Gastrocnemius medialis (tissue), 4 donors: ENCODE measurements at regions not wholly inside any gene's neighbourhood (a gene's known extent, or its start where the extent isn't known, plus 50 kb on each side); places are given as distances from the start of the nearest gene placed in this dataset.
"Not testable (repeated sequence)": the region's sequence is repeated elsewhere in the genome, so short reads cannot be mapped to it uniquely, and the experiment has no call there.

Source experiments
- ATAC-seq, 2 donors: fragments of 150-250 bp; one replicate each; pipeline ENCODE4 v1.9.1; 2016
- DNase-seq, 2 donors: peaks; one replicate each; pipeline ENCODE4 v3.0.0-alpha.2; 2019
- H3K27ac ChIP-seq, 4 donors: fragments of 200-600 bp; sonication (generic); 1 replicate in 1 of 4; 2 replicates in 3 of 4; pipeline ENCODE4 v1.5.1; 2016 to 2018; ENCODE audit warnings: mild to moderate bottlenecking in 2 of 4, moderate library complexity in 1 of 4
- H3K27me3 ChIP-seq, 3 donors: fragments of 200-600 bp; sonication (generic) in 2 of 3; 1 replicate in 1 of 3; 2 replicates in 2 of 3; pipeline versions ENCODE4 v1.5.1 to v1.6.0; 2016 to 2019; ENCODE audit warnings: mild to moderate bottlenecking in 1 of 3, moderate library complexity in 1 of 3
- H3K36me3 ChIP-seq, 2 donors: fragments of 200-600 bp; sonication (generic) in 1 of 2; one replicate each; pipeline ENCODE4 v1.5.1; 2017 to 2018
- H3K4me1 ChIP-seq, 2 donors: fragments of 200-600 bp; sonication (generic) in 1 of 2; one replicate each; pipeline ENCODE4 v1.5.1; 2016 to 2017; ENCODE audit warnings: mild to moderate bottlenecking in 2 of 2
- H3K4me3 ChIP-seq, 4 donors: fragments of 200-600 bp; sonication (generic) in 3 of 4; 1 replicate in 1 of 4; 2 replicates in 3 of 4; pipeline ENCODE4 v1.5.1; 2016 to 2019; ENCODE audit warnings: mild to moderate bottlenecking in 2 of 4
- H3K9me3 ChIP-seq, 3 donors: fragments of 200-600 bp; sonication (generic) in 2 of 3; 1 replicate in 1 of 3; 2 replicates in 2 of 3; pipeline ENCODE4 v1.5.1; 2016 to 2019
- CTCF ChIP-seq, 5 experiments: fragments of 450-650 bp in 3 of 5; fragments of 200-600 bp in 2 of 5; sonication (generic) in 2 of 5; IDR thresholded peaks in 4 of 5; conservative IDR thresholded peaks in 1 of 5; 1 replicate in 4 of 5; 2 replicates in 1 of 5; pipeline ENCODE4 v1.5.1; 2016 to 2019; ENCODE audit warnings: antibody characterized with exemption in 5 of 5, mild to moderate bottlenecking in 3 of 5, moderate library complexity in 3 of 5
- POLR2A ChIP-seq, 2 donors: fragments of 450-650 bp; IDR thresholded peaks; one replicate each; pipeline ENCODE4 v1.6.1; 2017; ENCODE audit warnings: antibody characterized with exemption in 2 of 2, mild to moderate bottlenecking in 2 of 2, moderate library complexity in 2 of 2
- in situ Hi-C, 4 donors: fragments of 200-750 bp; cut with MboI; loops; one replicate each; pipeline versions ENCODE4 v1.15.0 to v1.8.0; 2017; ENCODE audit warnings: low sequenced_read_pairs in 4 of 4
- intact Hi-C: fragments of 100-400 bp; cut with DNase I; formaldehyde crosslinking; loops from one replicate; pipeline ENCODE4 v1.15.1; 2023; ENCODE audit warnings: low total_unique reads

GRCh38 chr7:132002343-132002968, 446.0 kb upstream of the PODXL start:
- H3K27me3 ChIP-seq, result no peaks in the 10 kb centered on the region
- no peaks in the 10 kb centered on the region for H3K36me3 ChIP-seq
- in situ Hi-C loops (no loop called here), intact Hi-C loops (loop anchor here (10.0 kb wide), 1 partner anchor 142 kb away; no protein-coding TSS in a partner anchor)
- H3K9me3 ChIP-seq, result no peaks in the 10 kb centered on the region
- H3K4me1 ChIP-seq, result no peaks in the 10 kb centered on the region
- H3K27ac ChIP-seq, result no peak overlapping the region
- no peak for ATAC-seq
- DNase-seq, result no peak
- no peak for TF ChIP-seq CTCF (IDR thresholded peaks at IDR 0.05 in 4 of 5, conservative IDR thresholded peaks at IDR 0.05 in 1 of 5)
- no peak for TF ChIP-seq POLR2A (IDR thresholded peaks at IDR 0.05)
- no peak overlapping the region for H3K4me3 ChIP-seq

GRCh38 chr7:132001146-132001545, 444.7 kb upstream of the PODXL start:
- Histone ChIP-seq H3K9me3 (no peaks in the 10 kb centered on the region), H3K27ac (no peak overlapping the region), H3K4me3 (no peak overlapping the region), H3K27me3 (no peaks in the 10 kb centered on the region), H3K36me3 (no peaks in the 10 kb centered on the region), H3K4me1 (no peaks in the 10 kb centered on the region)
- in situ Hi-C loops, result no loop called here
- ATAC-seq, result no peak
- intact Hi-C loops, result loop anchor here (10.0 kb wide), 1 partner anchor 144 kb away; no protein-coding TSS in a partner anchor
- DNase-seq, result no peak
- TF ChIP-seq CTCF (IDR thresholded peaks at IDR 0.05 in 4 of 5, conservative IDR thresholded peaks at IDR 0.05 in 1 of 5), result no peak

GRCh38 chr7:131999193-131999592, 442.8 kb upstream of the PODXL start:
- intact Hi-C loops (no loop called here), in situ Hi-C loops (no loop called here)
- Histone ChIP-seq H3K4me3 (no peak overlapping the region), H3K9me3 (no peaks in the 10 kb centered on the region), H3K27ac (no peak overlapping the region), H3K36me3 (no peaks in the 10 kb centered on the region), H3K4me1 (no peaks in the 10 kb centered on the region), H3K27me3 (no peaks in the 10 kb centered on the region)
- DNase-seq, result no peak
- TF ChIP-seq POLR2A (IDR thresholded peaks at IDR 0.05) (no peak), CTCF (IDR thresholded peaks at IDR 0.05 in 4 of 5, conservative IDR thresholded peaks at IDR 0.05 in 1 of 5) (no peak)
- no peak for ATAC-seq

GRCh38 chr7:131995324-131995723, 438.9 kb upstream of the PODXL start:
- in situ Hi-C loops (no loop called here), intact Hi-C loops (no loop called here)
- DNase-seq, result no peak

GRCh38 chr7:131981069-131981468, 424.6 kb upstream of the PODXL start:
- in situ Hi-C loops, H3K4me1 ChIP-seq, DNase-seq, H3K9me3 ChIP-seq, H3K4me3 ChIP-seq, H3K27me3 ChIP-seq, ATAC-seq, H3K27ac ChIP-seq, H3K36me3 ChIP-seq, intact Hi-C loops: not testable (repeated sequence)

More at GRCh38 chr7:131995324-131995723, 438.9 kb upstream of the PODXL start:
- TF ChIP-seq POLR2A (IDR thresholded peaks at IDR 0.05), result no peak
- TF ChIP-seq CTCF (IDR thresholded peaks at IDR 0.05 in 4 of 5, conservative IDR thresholded peaks at IDR 0.05 in 1 of 5), result no peak
- H3K9me3 ChIP-seq, result no peaks in the 10 kb centered on the region
- H3K4me1 ChIP-seq, result no peaks in the 10 kb centered on the region
- no peaks in the 10 kb centered on the region for H3K36me3 ChIP-seq
- no peak for ATAC-seq
- H3K27me3 ChIP-seq, result no peaks in the 10 kb centered on the region
- H3K27ac ChIP-seq, result no peak overlapping the region
- no peak overlapping the region for H3K4me3 ChIP-seq

GRCh38 chr7:131978118-131978517, 421.7 kb upstream of the PODXL start:
- ATAC-seq, H3K4me3 ChIP-seq, H3K36me3 ChIP-seq, H3K4me1 ChIP-seq, H3K9me3 ChIP-seq, intact Hi-C loops, DNase-seq, H3K27me3 ChIP-seq, in situ Hi-C loops, H3K27ac ChIP-seq: not testable (repeated sequence)
